K562 (cell line): ENCODE measurements at regions not wholly inside any gene's neighbourhood (a gene's known extent, or its start where the extent isn't known, plus 50 kb on each side); places are given as distances from the start of the nearest gene placed in this dataset.

Source experiments
- ATAC-seq: fragments of 200-7000 bp; cut with Tn5 transposase; 3 replicates; pipeline ENCODE4 v1.9.1; 2020; ENCODE audit warnings: moderate library complexity
- BruUV-seq: library from RNA; stranded (reverse); fragments of 400-500 nt; replicated peaks from 2 replicates; lab custom pipeline; 2021; lab: Mats Ljungman, UMichigan
- CTCF ChIA-PET: fragments of 300-600 bp; formaldehyde crosslinking; extraction: SDS; loops from one replicate; lab custom pipeline; 2021; ENCODE audit warnings: low intra/inter-chr PET ratio; lab: Yijun Ruan, JAX
- POLR2A ChIA-PET: fragments of 300-600, 350-650 bp; sonication (Branson Sonifier 250); formaldehyde crosslinking; extraction: SDS; loops from one replicate; lab custom pipeline; 2021; ENCODE audit warnings: antibody characterized with exemption, inconsistent platforms; lab: Yijun Ruan, JAX
- DNase-seq, 4 experiments: peaks; one replicate each; pipeline versions ENCODE4 v3.0.0 to v3.0.0-alpha.2; 2011 to 2018; ENCODE audit warnings: low spot score in 3 of 4, mixed read lengths in 3 of 4; ENCODE audit errors: extremely low read depth in 1 of 4
- FAIRE-seq: peaks from 2 replicates; lab custom pipeline; 2011; peaks lifted over from hg19 to GRCh38; lab: Jason Lieb, UNC
- H2AFZ ChIP-seq: 2 replicates; pipeline ENCODE4 v1.6.0; 2011; ENCODE audit warnings: low read depth, low read length, control low read depth, inconsistent platforms
- H3K27ac ChIP-seq: fragments of 200-600 bp; 3 replicates; pipeline ENCODE4 v1.8.0; 2011; ENCODE audit warnings: low read depth, mild to moderate bottlenecking, control low read depth, inconsistent platforms, low read length, moderate library complexity, mixed read lengths; ENCODE audit errors: extremely low read depth
- H3K27me3 ChIP-seq, 2 experiments: fragments of 300-600 bp in 1 of 2; 2 replicates in 1 of 2; 3 replicates in 1 of 2; pipeline versions ENCODE4 v1.6.0 to v1.8.0; 2011; ENCODE audit warnings: inconsistent platforms in 2 of 2, low read length in 2 of 2, mild to moderate bottlenecking in 1 of 2, mixed read lengths in 1 of 2, moderate library complexity in 1 of 2; ENCODE audit not compliant: control insufficient read depth in 2 of 2, insufficient read depth in 2 of 2
- H3K36me3 ChIP-seq: fragments of 300-600 bp; 3 replicates; pipeline ENCODE4 v1.8.0; 2011; ENCODE audit warnings: mild to moderate bottlenecking, low read length, inconsistent platforms; ENCODE audit not compliant: control insufficient read depth, insufficient read depth
- H3K4me1 ChIP-seq, 2 experiments: fragments of 200-600 bp in 1 of 2; replicated peaks in 1 of 2; 2 replicates in 1 of 2; 3 replicates in 1 of 2; pipeline versions ENCODE4 v1.5.1 to v1.8.0; 2011; ENCODE audit warnings: inconsistent platforms in 2 of 2, low read length in 2 of 2, mild to moderate bottlenecking in 1 of 2, mixed read lengths in 1 of 2, moderate library complexity in 1 of 2; ENCODE audit not compliant: control insufficient read depth in 2 of 2, insufficient read depth in 2 of 2
- H3K4me2 ChIP-seq: 2 replicates; pipeline ENCODE4 v1.6.1; 2011; ENCODE audit warnings: low read length, control low read depth, inconsistent platforms, mixed read lengths; ENCODE audit not compliant: insufficient read depth
- H3K4me3 ChIP-seq: fragments of 200-600 bp; sonication (generic), shearing (Covaris generic); 2 replicates; pipeline ENCODE4 v1.5.1; 2016; ENCODE audit warnings: control low read depth, inconsistent platforms
- H3K79me2 ChIP-seq: fragments of 200-600 bp; 3 replicates; pipeline ENCODE4 v1.8.0; 2011; ENCODE audit warnings: low read length, inconsistent platforms; ENCODE audit not compliant: control insufficient read depth, insufficient read depth
- H3K9ac ChIP-seq, 2 experiments: 2 replicates each; pipeline versions ENCODE4 v1.6.0 to v1.6.1; 2011; ENCODE audit warnings: low read depth in 2 of 2, low read length in 2 of 2, control low read depth in 1 of 2, inconsistent platforms in 1 of 2, mild to moderate bottlenecking in 1 of 2, mixed read lengths in 1 of 2; ENCODE audit not compliant: insufficient read depth in 1 of 2
- H3K9me1 ChIP-seq: one replicate; pipeline ENCODE4 v1.6.0; 2011; ENCODE audit warnings: inconsistent platforms, mild to moderate bottlenecking, low read length, moderate library complexity; ENCODE audit not compliant: control insufficient read depth, insufficient read depth
- H3K9me3 ChIP-seq: replicated peaks from 2 replicates; pipeline ENCODE4 v1.5.1; 2011; ENCODE audit warnings: low read depth, low read length, inconsistent platforms; ENCODE audit not compliant: control insufficient read depth, insufficient read depth
- H4K20me1 ChIP-seq: replicated peaks from 2 replicates; pipeline ENCODE4 v1.6.1; 2011; ENCODE audit warnings: low read length, inconsistent platforms, mixed read lengths; ENCODE audit not compliant: control insufficient read depth, insufficient read depth
- CBX1 ChIP-seq: sonication (generic); IDR thresholded peaks from 2 replicates; pipeline ENCODE4 v1.6.1; 2016; ENCODE audit warnings: antibody characterized with exemption, low read depth, mild to moderate bottlenecking
- CTCF ChIP-seq, 3 experiments: IDR thresholded peaks in 2 of 3; conservative IDR thresholded peaks in 1 of 3; 2 replicates each; pipeline ENCODE4 v1.5.1; 2011 to 2012; ENCODE audit warnings: low read length in 3 of 3, mild to moderate bottlenecking in 3 of 3, control low read depth in 2 of 3, improper control_type of control experiment in 1 of 3, inconsistent platforms in 1 of 3, low read depth in 1 of 3, mixed read lengths in 1 of 3, moderate library complexity in 1 of 3; ENCODE audit not compliant: insufficient read depth in 2 of 3
- MNT ChIP-seq, 2 experiments: fragments of 450-650 bp; conservative IDR thresholded peaks; 2 replicates each; pipeline ENCODE4 v1.6.1; 2017; ENCODE audit warnings: mild to moderate bottlenecking in 2 of 2, moderate library complexity in 2 of 2
- MYNN ChIP-seq, 2 experiments: sonication (generic); formaldehyde crosslinking in 1 of 2; IDR thresholded peaks; 2 replicates each; pipeline versions ENCODE4 v1.5.0 to v1.6.1; 2016 to 2020; ENCODE audit warnings: antibody characterized with exemption in 1 of 2, missing genetic modification reagents in 1 of 2
- NCOA6 ChIP-seq: fragments of 450-650 bp; IDR thresholded peaks from 2 replicates; pipeline ENCODE4 v1.6.1; 2017; ENCODE audit warnings: mild to moderate bottlenecking
- SP2 ChIP-seq: IDR thresholded peaks from 2 replicates; pipeline ENCODE4 v1.6.1; 2011; ENCODE audit warnings: mild to moderate bottlenecking, low read depth, low read length, moderate library complexity; ENCODE audit not compliant: poor library complexity, severe bottlenecking; ENCODE audit errors: extremely low read depth
- XRCC4 ChIP-seq: IDR thresholded peaks from one replicate; pipeline ENCODE4 v1.6.1; 2011; ENCODE audit not compliant: insufficient read depth, insufficient read length; ENCODE audit errors: extremely low read depth
- WGBS: fragments of 100-300 bp; shearing (Covaris generic); methylation state at CpG from one replicate; pipeline ENCODE4 v1.1.6; 2016; ENCODE audit warnings: low coverage, mixed read lengths; ENCODE audit not compliant: insufficient coverage; ENCODE audit errors: missing lambda C conversion rate; 5-methylcytosine and 5-hydroxymethylcytosine counted together
- in situ Hi-C: fragments of 300-500 bp; cut with MboI; formaldehyde crosslinking; loops from 4 replicates; pipeline ENCODE4 v1.15.0; 2018; ENCODE audit warnings: inconsistent platforms, mixed read lengths
- intact Hi-C: fragments of 100-400 bp; cut with micrococcal nuclease; formaldehyde crosslinking; loops from 2 replicates; pipeline ENCODE4 v1.14.2; 2022
- TF ChIP-seq, protein P1 (sequence below), 2 experiments: fragments of 450-650 bp in 1 of 2; IDR thresholded peaks; 2 replicates each; pipeline ENCODE4 v1.6.1; 2011 to 2017; ENCODE audit warnings: low read depth in 2 of 2, antibody characterized with exemption in 1 of 2, borderline replicate concordance in 1 of 2, low read length in 1 of 2, mild to moderate bottlenecking in 1 of 2, mixed read lengths in 1 of 2; ENCODE audit not compliant: control insufficient read depth in 1 of 2
- TF ChIP-seq, protein P2 (sequence below): sonication (generic); formaldehyde crosslinking; IDR thresholded peaks from 2 replicates; pipeline ENCODE4 v1.8.0; 2022; ENCODE audit warnings: mild to moderate bottlenecking, missing genetic modification reagents, borderline replicate concordance

GRCh38 chr6:167667204-167668018, 159.3 kb upstream of the AFDN start:
- POLR2A ChIA-PET = interaction anchor here (1.3 kb wide), 1 partner anchor 10 kb away, joined by 6 read pairs; no protein-coding TSS in a partner anchor
- TF ChIP-seq SP2 (no peak), MYNN (IDR thresholded peaks at IDR 0.05) (no peak), MYNN (CRISPR knock-in tag; IDR thresholded peaks at IDR 0.05) (no peak), MNT (conservative IDR thresholded peaks at IDR 0.05) (no peak), CTCF (IDR thresholded peaks at IDR 0.05 in 2 of 3, conservative IDR thresholded peaks at IDR 0.05 in 1 of 3; ENCODE audit: insufficient read depth in 2 of 3, low read depth in 1 of 3, low read length in 3 of 3) (no peak), XRCC4 (no peak), NCOA6 (no peak), CBX1 (no peak)
- TF ChIP-seq, protein P1, sequence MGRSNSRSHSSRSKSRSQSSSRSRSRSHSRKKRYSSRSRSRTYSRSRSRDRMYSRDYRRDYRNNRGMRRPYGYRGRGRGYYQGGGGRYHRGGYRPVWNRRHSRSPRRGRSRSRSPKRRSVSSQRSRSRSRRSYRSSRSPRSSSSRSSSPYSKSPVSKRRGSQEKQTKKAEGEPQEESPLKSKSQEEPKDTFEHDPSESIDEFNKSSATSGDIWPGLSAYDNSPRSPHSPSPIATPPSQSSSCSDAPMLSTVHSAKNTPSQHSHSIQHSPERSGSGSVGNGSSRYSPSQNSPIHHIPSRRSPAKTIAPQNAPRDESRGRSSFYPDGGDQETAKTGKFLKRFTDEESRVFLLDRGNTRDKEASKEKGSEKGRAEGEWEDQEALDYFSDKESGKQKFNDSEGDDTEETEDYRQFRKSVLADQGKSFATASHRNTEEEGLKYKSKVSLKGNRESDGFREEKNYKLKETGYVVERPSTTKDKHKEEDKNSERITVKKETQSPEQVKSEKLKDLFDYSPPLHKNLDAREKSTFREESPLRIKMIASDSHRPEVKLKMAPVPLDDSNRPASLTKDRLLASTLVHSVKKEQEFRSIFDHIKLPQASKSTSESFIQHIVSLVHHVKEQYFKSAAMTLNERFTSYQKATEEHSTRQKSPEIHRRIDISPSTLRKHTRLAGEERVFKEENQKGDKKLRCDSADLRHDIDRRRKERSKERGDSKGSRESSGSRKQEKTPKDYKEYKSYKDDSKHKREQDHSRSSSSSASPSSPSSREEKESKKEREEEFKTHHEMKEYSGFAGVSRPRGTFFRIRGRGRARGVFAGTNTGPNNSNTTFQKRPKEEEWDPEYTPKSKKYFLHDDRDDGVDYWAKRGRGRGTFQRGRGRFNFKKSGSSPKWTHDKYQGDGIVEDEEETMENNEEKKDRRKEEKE (IDR thresholded peaks at IDR 0.05; ENCODE audit: borderline replicate concordance in 1 of 2, control insufficient read depth in 1 of 2, low read depth in 2 of 2, low read length in 1 of 2) = no peak
- TF ChIP-seq, protein P2, sequence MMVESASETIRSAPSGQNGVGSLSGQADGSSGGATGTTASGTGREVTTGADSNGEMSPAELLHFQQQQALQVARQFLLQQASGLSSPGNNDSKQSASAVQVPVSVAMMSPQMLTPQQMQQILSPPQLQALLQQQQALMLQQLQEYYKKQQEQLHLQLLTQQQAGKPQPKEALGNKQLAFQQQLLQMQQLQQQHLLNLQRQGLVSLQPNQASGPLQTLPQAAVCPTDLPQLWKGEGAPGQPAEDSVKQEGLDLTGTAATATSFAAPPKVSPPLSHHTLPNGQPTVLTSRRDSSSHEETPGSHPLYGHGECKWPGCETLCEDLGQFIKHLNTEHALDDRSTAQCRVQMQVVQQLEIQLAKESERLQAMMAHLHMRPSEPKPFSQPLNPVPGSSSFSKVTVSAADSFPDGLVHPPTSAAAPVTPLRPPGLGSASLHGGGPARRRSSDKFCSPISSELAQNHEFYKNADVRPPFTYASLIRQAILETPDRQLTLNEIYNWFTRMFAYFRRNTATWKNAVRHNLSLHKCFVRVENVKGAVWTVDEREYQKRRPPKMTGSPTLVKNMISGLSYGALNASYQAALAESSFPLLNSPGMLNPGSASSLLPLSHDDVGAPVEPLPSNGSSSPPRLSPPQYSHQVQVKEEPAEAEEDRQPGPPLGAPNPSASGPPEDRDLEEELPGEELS (CRISPR knock-in tag) = no peak

More at GRCh38 chr6:167667204-167668018, 159.3 kb upstream of the AFDN start:
- Histone ChIP-seq H3K4me2 (no peak overlapping the region), H3K4me3 (no peak overlapping the region), H2AFZ (no peak overlapping the region), H4K20me1 (peaks cover 14% of the 10 kb centered on the region; the same call in 1 of the 2 replicates), H3K27me3 (peaks cover 50 to 86% of the 10 kb centered on the region in 2 experiments), H3K9me1 (no peaks in the 10 kb centered on the region), H3K27ac (no peak overlapping the region), H3K79me2 (no peaks in the 10 kb centered on the region), H3K36me3 (no peaks in the 10 kb centered on the region), H3K9ac (no peak overlapping the region), H3K4me1 (no peaks in the 10 kb centered on the region; a peak in 1 of 5 replicates), H3K9me3 (peaks cover 8% of the 10 kb centered on the region)
- ATAC-seq = peak; percentile 36
- CTCF ChIA-PET = no interaction called here
- intact Hi-C loops = no loop called here
- no peak for DNase-seq
- in situ Hi-C loops = no loop called here
- WGBS = under 1% methylated on average over 21 of the region's 23 CpGs
- FAIRE-seq = no peak
- BruUV-seq = no TSS peak
